Smooth muscle cell (in vitro differentiated cells): ENCODE measurements at regions not wholly inside any gene's neighbourhood (a gene's known extent, or its start where the extent isn't known, plus 50 kb on each side); places are given as distances from the start of the nearest gene placed in this dataset.

Experiments
- DNase-seq: peaks from one replicate; lab custom pipeline; 2025; ENCODE audit not compliant: unreplicated experiment; lab: John Stamatoyannopoulos, UW
- H2AFZ ChIP-seq: fragments of 200-600 bp; sonication (generic); 2 replicates; pipeline ENCODE4 v1.6.0; 2016; ENCODE audit warnings: antibody characterized with exemption, low read depth, mild to moderate bottlenecking
- H3F3A ChIP-seq: fragments of 200-600 bp; sonication (generic); 2 replicates; pipeline ENCODE4 v1.6.0; 2017; ENCODE audit warnings: antibody characterized with exemption, low read depth
- H3K27ac ChIP-seq: fragments of 200-600 bp; sonication (generic); 2 replicates; pipeline ENCODE4 v1.5.1; 2016; ENCODE audit warnings: low read depth, mild to moderate bottlenecking
- H3K27me3 ChIP-seq: fragments of 200-600 bp; sonication (generic); 2 replicates; pipeline ENCODE4 v1.6.1; 2016; ENCODE audit warnings: low read depth, mild to moderate bottlenecking
- H3K36me3 ChIP-seq: fragments of 200-600 bp; sonication (generic); 2 replicates; pipeline ENCODE4 v1.5.1; 2016; ENCODE audit warnings: low read depth
- H3K4me1 ChIP-seq: fragments of 200-600 bp; sonication (generic); 2 replicates; pipeline ENCODE4 v1.5.1; 2016; ENCODE audit warnings: low read depth
- H3K4me2 ChIP-seq: fragments of 200-600 bp; sonication (generic); 2 replicates; pipeline ENCODE4 v1.6.0; 2016; ENCODE audit warnings: mild to moderate bottlenecking
- H3K4me3 ChIP-seq: fragments of 200-600 bp; sonication (generic); 2 replicates; pipeline ENCODE4 v1.5.1; 2016; ENCODE audit warnings: mild to moderate bottlenecking
- H3K79me2 ChIP-seq: fragments of 200-600 bp; sonication (generic); 2 replicates; pipeline ENCODE4 v1.6.0; 2016; ENCODE audit warnings: low read depth, mild to moderate bottlenecking
- H3K9ac ChIP-seq: fragments of 200-600 bp; sonication (generic); 2 replicates; pipeline ENCODE4 v1.6.0; 2016; ENCODE audit warnings: low read depth
- H3K9me3 ChIP-seq: fragments of 200-600 bp; sonication (generic); replicated peaks from 2 replicates; pipeline ENCODE4 v1.5.1; 2016; ENCODE audit warnings: low read depth
- H4K20me1 ChIP-seq: fragments of 200-600 bp; sonication (generic); 2 replicates; pipeline ENCODE4 v1.6.0; 2016; ENCODE audit warnings: low read depth
- CTCF ChIP-seq: fragments of 200-600 bp; sonication (generic); IDR thresholded peaks from 2 replicates; pipeline ENCODE4 v1.5.1; 2017; ENCODE audit warnings: borderline replicate concordance, mild to moderate bottlenecking, antibody characterized with exemption; ENCODE audit not compliant: insufficient read depth, poor library complexity, severe bottlenecking
- WGBS: methylation state at CpG from one replicate; pipeline ENCODE4 v1.1.7; 2016; ENCODE audit warnings: low lambda C conversion rate; 5-methylcytosine and 5-hydroxymethylcytosine counted together

- no peaks in the 10 kb centered on the region for H4K20me1 ChIP-seq
- H3K9ac ChIP-seq: no peak overlapping the region
- no peaks in the 10 kb centered on the region for H3K36me3 ChIP-seq
- no peak for DNase-seq
- H3K9me3 ChIP-seq: no peaks in the 10 kb centered on the region
- no peak overlapping the region for H3K27ac ChIP-seq
- H3K4me1 ChIP-seq: no peaks in the 10 kb centered on the region
- H3F3A ChIP-seq: no peaks in the 10 kb centered on the region
- peaks cover 43% of the 10 kb centered on the region for H3K27me3 ChIP-seq
- no peaks in the 10 kb centered on the region for H3K79me2 ChIP-seq
- 34% methylated on average over 7 of the region's 7 CpGs for WGBS
- TF ChIP-seq CTCF: peak; percentile 57
- H3K4me2 ChIP-seq: no peak overlapping the region
- H2AFZ ChIP-seq: no peak overlapping the region
- H3K4me3 ChIP-seq: no peak overlapping the region
These were observed 751.7 kb upstream of the GOLIM4 start for GRCh38 chr3:168847291-168847883.

- no peaks in the 10 kb centered on the region for H3K36me3 ChIP-seq
- H3K9ac ChIP-seq: no peak overlapping the region
- no peaks in the 10 kb centered on the region for H3F3A ChIP-seq
- no peaks in the 10 kb centered on the region for H4K20me1 ChIP-seq
- no peak for DNase-seq
- no peak overlapping the region for H3K4me3 ChIP-seq
- H3K9me3 ChIP-seq: no peaks in the 10 kb centered on the region
- H3K27ac ChIP-seq: no peak overlapping the region
- H3K4me2 ChIP-seq: no peak overlapping the region
- 78% methylated on average over 6 of the region's 6 CpGs for WGBS
- peaks cover 43% of the 10 kb centered on the region for H3K27me3 ChIP-seq
- no peaks in the 10 kb centered on the region for H3K79me2 ChIP-seq
- no peak for TF ChIP-seq CTCF
- no peak overlapping the region for H2AFZ ChIP-seq
- H3K4me1 ChIP-seq: no peaks in the 10 kb centered on the region
These were observed 749.3 kb upstream of the GOLIM4 start for GRCh38 chr3:168844894-168845482.

- DNase-seq: no peak
- no peaks in the 10 kb centered on the region for H3K79me2 ChIP-seq
- H3K9me3 ChIP-seq: no peaks in the 10 kb centered on the region
- 78% methylated on average over 4 of the region's 4 CpGs for WGBS
- no peaks in the 10 kb centered on the region for H3K36me3 ChIP-seq
- no peak overlapping the region for H3K4me2 ChIP-seq
- H3F3A ChIP-seq: no peaks in the 10 kb centered on the region
- no peaks in the 10 kb centered on the region for H4K20me1 ChIP-seq
- TF ChIP-seq CTCF: no peak
- no peak overlapping the region for H3K9ac ChIP-seq
- no peak overlapping the region for H3K4me3 ChIP-seq
- no peak overlapping the region for H3K27ac ChIP-seq
- no peak overlapping the region for H2AFZ ChIP-seq
- H3K4me1 ChIP-seq: no peaks in the 10 kb centered on the region
- H3K27me3 ChIP-seq: peaks cover 43% of the 10 kb centered on the region
These were observed 748.7 kb upstream of the GOLIM4 start for GRCh38 chr3:168844472-168844871.

- no peak for DNase-seq
- H3K27ac ChIP-seq: no peak overlapping the region
- no peaks in the 10 kb centered on the region for H3K79me2 ChIP-seq
- no peaks in the 10 kb centered on the region for H3F3A ChIP-seq
- peaks cover 43% of the 10 kb centered on the region for H3K27me3 ChIP-seq
- no peaks in the 10 kb centered on the region for H3K4me1 ChIP-seq
- TF ChIP-seq CTCF: no peak
- H3K36me3 ChIP-seq: no peaks in the 10 kb centered on the region
- no peak overlapping the region for H3K9ac ChIP-seq
- WGBS: 88% methylated on average over 2 of the region's 2 CpGs
- no peaks in the 10 kb centered on the region for H3K9me3 ChIP-seq
- H3K4me2 ChIP-seq: no peak overlapping the region
- no peak overlapping the region for H2AFZ ChIP-seq
- H4K20me1 ChIP-seq: no peaks in the 10 kb centered on the region
- H3K4me3 ChIP-seq: no peak overlapping the region
These were observed 747.8 kb upstream of the GOLIM4 start for GRCh38 chr3:168843481-168843880.
